OCI-LY1 (cell line): ENCODE measurements at regions not wholly inside any gene's neighbourhood (a gene's known extent, or its start where the extent isn't known, plus 50 kb on each side); places are given as distances from the start of the nearest gene placed in this dataset.

Experiments used
- EZH2 ChIP-seq: fragments of 200-600 bp; sonication (generic), shearing (Covaris generic); IDR thresholded peaks from 2 replicates; pipeline ENCODE4 v1.8.0; 2017; ENCODE audit warnings: borderline replicate concordance, mixed run types, mild to moderate bottlenecking, antibody characterized with exemption, low read length, moderate library complexity, mixed read lengths
- TF ChIP-seq, protein P1 (sequence below): fragments of 200-600 bp; sonication (generic), shearing (Covaris generic); IDR thresholded peaks from 2 replicates; pipeline ENCODE4 v1.5.1; 2017; ENCODE audit warnings: mild to moderate bottlenecking, antibody characterized with exemption, low read length, moderate library complexity, mixed read lengths

DNA sequence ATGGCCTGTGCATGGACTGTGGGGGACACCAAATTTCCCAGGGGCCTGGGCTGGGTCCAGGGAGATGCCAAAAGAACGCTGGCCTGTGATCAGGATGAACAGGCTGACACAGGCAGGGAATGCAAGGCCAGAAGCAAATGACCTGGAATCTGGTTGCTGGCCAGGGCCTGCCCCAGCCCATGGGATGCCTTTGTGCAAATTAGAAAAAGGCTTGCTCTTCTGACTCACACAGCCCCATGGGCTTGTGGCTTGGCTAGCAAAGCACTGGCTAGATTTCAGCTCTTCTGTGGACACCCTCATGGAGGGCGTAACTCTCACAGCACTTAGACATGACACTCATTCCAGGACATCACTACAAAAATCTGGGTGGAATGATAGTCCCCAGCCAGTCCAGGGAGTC, 356.0 kb downstream of the SHQ1 start:
- TF ChIP-seq, protein P1, sequence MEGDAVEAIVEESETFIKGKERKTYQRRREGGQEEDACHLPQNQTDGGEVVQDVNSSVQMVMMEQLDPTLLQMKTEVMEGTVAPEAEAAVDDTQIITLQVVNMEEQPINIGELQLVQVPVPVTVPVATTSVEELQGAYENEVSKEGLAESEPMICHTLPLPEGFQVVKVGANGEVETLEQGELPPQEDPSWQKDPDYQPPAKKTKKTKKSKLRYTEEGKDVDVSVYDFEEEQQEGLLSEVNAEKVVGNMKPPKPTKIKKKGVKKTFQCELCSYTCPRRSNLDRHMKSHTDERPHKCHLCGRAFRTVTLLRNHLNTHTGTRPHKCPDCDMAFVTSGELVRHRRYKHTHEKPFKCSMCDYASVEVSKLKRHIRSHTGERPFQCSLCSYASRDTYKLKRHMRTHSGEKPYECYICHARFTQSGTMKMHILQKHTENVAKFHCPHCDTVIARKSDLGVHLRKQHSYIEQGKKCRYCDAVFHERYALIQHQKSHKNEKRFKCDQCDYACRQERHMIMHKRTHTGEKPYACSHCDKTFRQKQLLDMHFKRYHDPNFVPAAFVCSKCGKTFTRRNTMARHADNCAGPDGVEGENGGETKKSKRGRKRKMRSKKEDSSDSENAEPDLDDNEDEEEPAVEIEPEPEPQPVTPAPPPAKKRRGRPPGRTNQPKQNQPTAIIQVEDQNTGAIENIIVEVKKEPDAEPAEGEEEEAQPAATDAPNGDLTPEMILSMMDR, result no peak
- TF ChIP-seq EZH2, result no peak
